Loucy (cell line): ENCODE measurements at regions not wholly inside any gene's neighbourhood (a gene's known extent, or its start where the extent isn't known, plus 50 kb on each side); places are given as distances from the start of the nearest gene placed in this dataset.

Experiments
- H2AFZ ChIP-seq: fragments of 200-600 bp; sonication (generic); 2 replicates; pipeline ENCODE4 v1.6.0; 2016; ENCODE audit warnings: antibody characterized with exemption, mild to moderate bottlenecking, low read length, moderate library complexity
- H3F3A ChIP-seq: fragments of 200-600 bp; 2 replicates; pipeline ENCODE4 v1.6.0; 2016; ENCODE audit warnings: antibody characterized with exemption, low read depth, mild to moderate bottlenecking
- H3K27me3 ChIP-seq: fragments of 200-600 bp; sonication (generic); 2 replicates; pipeline ENCODE4 v1.6.1; 2014; ENCODE audit warnings: low read length, mild to moderate bottlenecking; ENCODE audit not compliant: insufficient read depth, poor library complexity, severe bottlenecking
- H3K36me3 ChIP-seq: fragments of 200-600 bp; sonication (generic); 2 replicates; pipeline ENCODE4 v1.6.1; 2016; ENCODE audit warnings: low read length; ENCODE audit not compliant: insufficient read depth
- H3K4me1 ChIP-seq: fragments of 200-600 bp; sonication (generic); 2 replicates; pipeline ENCODE4 v1.5.1; 2014; ENCODE audit warnings: low read length, mild to moderate bottlenecking; ENCODE audit not compliant: insufficient read depth, poor library complexity, severe bottlenecking
- H3K4me2 ChIP-seq: fragments of 200-600 bp; sonication (generic); 2 replicates; pipeline ENCODE4 v1.6.0; 2014; ENCODE audit warnings: antibody characterized with exemption, low read length, low read depth, mild to moderate bottlenecking; ENCODE audit not compliant: poor library complexity, severe bottlenecking
- H3K4me3 ChIP-seq: fragments of 200-600 bp; sonication (generic); 2 replicates; pipeline ENCODE4 v1.5.1; 2014; ENCODE audit warnings: low read length, mild to moderate bottlenecking, mixed read lengths; ENCODE audit not compliant: poor library complexity, severe bottlenecking
- H3K79me2 ChIP-seq: fragments of 200-600 bp; sonication (generic); 2 replicates; pipeline ENCODE4 v1.6.1; 2014; ENCODE audit warnings: low read length; ENCODE audit not compliant: insufficient read depth
- H3K9ac ChIP-seq: fragments of 200-600 bp; sonication (generic); 2 replicates; pipeline ENCODE4 v1.6.0; 2014; ENCODE audit warnings: mild to moderate bottlenecking, low read depth, low read length, moderate library complexity; ENCODE audit not compliant: poor library complexity, severe bottlenecking
- H3K9me2 ChIP-seq: fragments of 200-600 bp; sonication (generic); replicated peaks from 2 replicates; pipeline ENCODE4 v1.6.1; 2016; ENCODE audit warnings: low read depth, low read length, mixed read lengths
- H3K9me3 ChIP-seq: fragments of 200-600 bp; sonication (generic); 2 replicates; pipeline ENCODE4 v1.6.1; 2014; ENCODE audit warnings: mild to moderate bottlenecking, antibody characterized with exemption, low read length, low read depth; ENCODE audit not compliant: insufficient read depth
- H4K20me1 ChIP-seq: fragments of 200-600 bp; sonication (generic); 2 replicates; pipeline ENCODE4 v1.6.0; 2014; ENCODE audit warnings: antibody characterized with exemption, low read length, mild to moderate bottlenecking; ENCODE audit not compliant: insufficient read depth, poor library complexity, severe bottlenecking
- CTCF ChIP-seq: fragments of 200-600 bp; sonication (generic); conservative IDR thresholded peaks from 2 replicates; pipeline ENCODE4 v1.5.1; 2014; ENCODE audit warnings: mild to moderate bottlenecking, antibody characterized with exemption, low read length
- EZH2phosphoT487 ChIP-seq: fragments of 200-600 bp; IDR thresholded peaks from 2 replicates; pipeline ENCODE4 v1.6.1; 2018; ENCODE audit warnings: antibody characterized with exemption, mild to moderate bottlenecking, moderate library complexity, borderline replicate concordance

GRCh38 chr6:15876406-15876805 is 213.6 kb upstream of the DTNBP1 start:
- H3K4me2 ChIP-seq, result no peak overlapping the region
- H3K4me1 ChIP-seq, result peaks cover 82% of the 10 kb centered on the region

GRCh38 chr6:15875797-15876196 is 213.0 kb upstream of the DTNBP1 start:
- Histone ChIP-seq H3K9ac (no peak overlapping the region), H3K27me3 (no peaks in the 10 kb centered on the region), H3K4me3 (no peak overlapping the region), H3K4me2 (no peak overlapping the region), H3K36me3 (no peaks in the 10 kb centered on the region), H3F3A (peaks cover 3% of the 10 kb centered on the region; the same call in 1 of the 2 replicates), H2AFZ (no peak overlapping the region), H3K9me3 (no peaks in the 10 kb centered on the region), H3K9me2 (no peaks in the 10 kb centered on the region), H3K79me2 (no peaks in the 10 kb centered on the region), H3K4me1 (peaks cover 80% of the 10 kb centered on the region), H4K20me1 (no peaks in the 10 kb centered on the region)
- TF ChIP-seq EZH2phosphoT487, result no peak
- no peak for TF ChIP-seq CTCF

More at GRCh38 chr6:15876406-15876805, 213.6 kb upstream of the DTNBP1 start:
- H3K36me3 ChIP-seq, result no peaks in the 10 kb centered on the region
- no peaks in the 10 kb centered on the region for H3K79me2 ChIP-seq
- no peak overlapping the region for H3K4me3 ChIP-seq
- H3K9me2 ChIP-seq, result no peaks in the 10 kb centered on the region
- H4K20me1 ChIP-seq, result no peaks in the 10 kb centered on the region
- no peaks in the 10 kb centered on the region for H3K27me3 ChIP-seq
- H2AFZ ChIP-seq, result no peak overlapping the region
- no peak overlapping the region for H3K9ac ChIP-seq
- TF ChIP-seq CTCF, result no peak
- no peak for TF ChIP-seq EZH2phosphoT487
- H3K9me3 ChIP-seq, result no peaks in the 10 kb centered on the region
- H3F3A ChIP-seq, result peaks cover 3% of the 10 kb centered on the region; the same call in 1 of the 2 replicates

GRCh38 chr6:15874821-15875220 is 212.0 kb upstream of the DTNBP1 start:
- Histone ChIP-seq H3K4me3 (peak overlapping the region; percentile 13), H3K36me3 (no peaks in the 10 kb centered on the region), H3K4me1 (peaks cover 73% of the 10 kb centered on the region), H3K9me3 (no peaks in the 10 kb centered on the region), H3K9me2 (no peaks in the 10 kb centered on the region), H3K79me2 (no peaks in the 10 kb centered on the region), H3K4me2 (peak overlapping the region; percentile 59), H3F3A (peaks cover 3% of the 10 kb centered on the region; the same call in 1 of the 2 replicates), H3K27me3 (no peaks in the 10 kb centered on the region), H4K20me1 (no peaks in the 10 kb centered on the region), H3K9ac (peak overlapping the region; percentile 30), H2AFZ (no peak overlapping the region)
- TF ChIP-seq CTCF (no peak), EZH2phosphoT487 (no peak)
